ENCODE measurements at regions not wholly inside any gene's neighbourhood (a gene's known extent, or its start where the extent isn't known, plus 50 kb on each side); places are given as distances from the start of the nearest gene placed in this dataset.

GRCh38 chr13:105602956-105603670 lies 932.3 kb downstream of the EFNB2 start:
- TF ChIP-seq CTCF (IDR thresholded peaks at IDR 0.05) (no peak), POLR2A (IDR thresholded peaks at IDR 0.05) (no peak)

All from lower leg skin (tissue), 3 donors.